Tibial nerve (tissue), 4 donors: ENCODE measurements at regions not wholly inside any gene's neighbourhood (a gene's known extent, or its start where the extent isn't known, plus 50 kb on each side); places are given as distances from the start of the nearest gene placed in this dataset.

Source experiments
- EP300 ChIP-seq, 2 donors: sonication (generic); formaldehyde crosslinking; IDR thresholded peaks; one replicate each; pipeline ENCODE4 v1.6.1; 2017; ENCODE audit warnings: antibody characterized with exemption in 2 of 2, mild to moderate bottlenecking in 1 of 2
- POLR2A ChIP-seq, 2 donors: fragments of 450-650 bp; IDR thresholded peaks; one replicate each; pipeline ENCODE4 v1.6.1; 2017; ENCODE audit warnings: antibody characterized with exemption in 2 of 2, mild to moderate bottlenecking in 2 of 2, moderate library complexity in 2 of 2
- TF ChIP-seq, protein P1 (sequence below), 5 experiments: fragments of 200-600 bp in 3 of 5; fragments of 450-650 bp in 2 of 5; sonication (generic) in 3 of 5; IDR thresholded peaks; one replicate each; pipeline ENCODE4 v1.5.1; 2016 to 2019; ENCODE audit warnings: antibody characterized with exemption in 5 of 5, mild to moderate bottlenecking in 3 of 5, moderate library complexity in 2 of 5

DNA sequence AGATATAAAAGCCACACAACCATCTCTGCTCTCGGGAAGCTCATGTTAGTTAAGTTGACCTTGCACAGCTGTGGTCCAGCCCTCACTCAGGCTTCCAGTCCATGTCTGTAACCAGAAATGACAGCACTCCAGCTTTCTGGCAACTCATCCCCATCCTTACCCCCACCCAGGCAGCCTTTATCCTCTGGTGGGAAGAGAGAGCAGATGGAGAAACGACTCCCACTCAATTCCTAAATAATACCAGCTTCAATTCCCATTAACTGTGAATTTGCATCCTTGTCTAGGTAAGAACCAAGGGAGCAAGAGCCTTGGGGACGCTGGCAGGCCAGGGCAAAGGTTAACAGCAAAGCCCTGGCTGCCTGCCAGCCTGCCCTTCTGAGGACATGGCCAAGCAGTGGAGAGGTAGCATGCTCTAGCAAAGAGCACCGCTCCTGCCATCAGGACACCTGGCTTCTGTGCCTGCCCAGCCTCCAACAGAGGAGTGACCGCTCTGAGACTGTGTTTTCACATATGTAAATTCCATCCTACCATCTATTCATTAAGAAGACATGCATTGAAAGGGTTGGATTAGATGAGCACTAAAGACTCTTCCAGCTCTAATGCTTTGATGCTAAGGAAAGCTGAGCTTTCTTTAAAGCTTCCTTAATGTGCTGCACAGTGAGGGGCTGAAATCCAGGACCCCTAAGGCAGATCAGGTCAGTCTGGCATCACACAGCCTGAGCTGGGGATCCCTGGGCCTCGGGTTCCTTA, 236.1 kb downstream of the GRIN2B start:
- TF ChIP-seq, protein P1, sequence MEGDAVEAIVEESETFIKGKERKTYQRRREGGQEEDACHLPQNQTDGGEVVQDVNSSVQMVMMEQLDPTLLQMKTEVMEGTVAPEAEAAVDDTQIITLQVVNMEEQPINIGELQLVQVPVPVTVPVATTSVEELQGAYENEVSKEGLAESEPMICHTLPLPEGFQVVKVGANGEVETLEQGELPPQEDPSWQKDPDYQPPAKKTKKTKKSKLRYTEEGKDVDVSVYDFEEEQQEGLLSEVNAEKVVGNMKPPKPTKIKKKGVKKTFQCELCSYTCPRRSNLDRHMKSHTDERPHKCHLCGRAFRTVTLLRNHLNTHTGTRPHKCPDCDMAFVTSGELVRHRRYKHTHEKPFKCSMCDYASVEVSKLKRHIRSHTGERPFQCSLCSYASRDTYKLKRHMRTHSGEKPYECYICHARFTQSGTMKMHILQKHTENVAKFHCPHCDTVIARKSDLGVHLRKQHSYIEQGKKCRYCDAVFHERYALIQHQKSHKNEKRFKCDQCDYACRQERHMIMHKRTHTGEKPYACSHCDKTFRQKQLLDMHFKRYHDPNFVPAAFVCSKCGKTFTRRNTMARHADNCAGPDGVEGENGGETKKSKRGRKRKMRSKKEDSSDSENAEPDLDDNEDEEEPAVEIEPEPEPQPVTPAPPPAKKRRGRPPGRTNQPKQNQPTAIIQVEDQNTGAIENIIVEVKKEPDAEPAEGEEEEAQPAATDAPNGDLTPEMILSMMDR (IDR thresholded peaks at IDR 0.05) = no peak
- TF ChIP-seq POLR2A (IDR thresholded peaks at IDR 0.05) (no peak), EP300 (IDR thresholded peaks at IDR 0.05) (no peak)
